MM.1S (cell line): ENCODE measurements at regions not wholly inside any gene's neighbourhood (a gene's known extent, or its start where the extent isn't known, plus 50 kb on each side); places are given as distances from the start of the nearest gene placed in this dataset.
"Not testable (repeated sequence)": the region's sequence is repeated elsewhere in the genome, so short reads cannot be mapped to it uniquely, and the experiment has no call there.

ENCODE experiments used
- DNase-seq: peaks from one replicate; pipeline ENCODE4 v3.0.0-alpha.2; 2015
- H2AFZ ChIP-seq: fragments of 300-600 bp; sonication (generic); 2 replicates; pipeline ENCODE4 v1.6.0; 2016; ENCODE audit warnings: antibody characterized with exemption, low read length
- H3F3A ChIP-seq: fragments of 300-600 bp; sonication (generic); 2 replicates; pipeline ENCODE4 v1.6.1; 2016; ENCODE audit warnings: mild to moderate bottlenecking, antibody characterized with exemption, low read length, moderate library complexity, mixed read lengths; ENCODE audit not compliant: insufficient read depth
- H3K27ac ChIP-seq: fragments of 300-600 bp; sonication (generic); 2 replicates; pipeline ENCODE4 v1.5.1; 2016; ENCODE audit warnings: mild to moderate bottlenecking, low read length
- H3K27me3 ChIP-seq: fragments of 300-600 bp; sonication (generic); replicated peaks from 2 replicates; pipeline ENCODE4 v1.6.0; 2016; ENCODE audit warnings: low read length; ENCODE audit not compliant: insufficient read depth
- H3K36me3 ChIP-seq: fragments of 300-600 bp; sonication (generic); replicated peaks from 2 replicates; pipeline ENCODE4 v1.6.1; 2016; ENCODE audit warnings: mild to moderate bottlenecking, low read length, mixed read lengths; ENCODE audit not compliant: insufficient read depth
- H3K4me1 ChIP-seq: fragments of 300-600 bp; sonication (generic); 2 replicates; pipeline ENCODE4 v1.6.1; 2016; ENCODE audit warnings: low read length, mixed read lengths
- H3K4me2 ChIP-seq: fragments of 300-600 bp; sonication (generic); 2 replicates; pipeline ENCODE4 v1.6.0; 2016; ENCODE audit warnings: low read depth, low read length
- H3K4me3 ChIP-seq: fragments of 300-600 bp; sonication (generic); 2 replicates; pipeline ENCODE4 v1.5.1; 2016; ENCODE audit warnings: low read length, mixed read lengths
- H3K79me2 ChIP-seq: fragments of 300-600 bp; sonication (generic); 2 replicates; pipeline ENCODE4 v1.6.1; 2016; ENCODE audit warnings: mixed run types, low read length, mixed read lengths
- H3K9ac ChIP-seq: fragments of 300-600 bp; sonication (generic); 2 replicates; pipeline ENCODE4 v1.6.1; 2016; ENCODE audit warnings: low read length, mixed read lengths
- H3K9me2 ChIP-seq: fragments of 300-600 bp; sonication (generic); replicated peaks from 2 replicates; pipeline ENCODE4 v1.6.1; 2016; ENCODE audit warnings: mild to moderate bottlenecking, low read length, mixed read lengths; ENCODE audit not compliant: insufficient read depth
- H3K9me3 ChIP-seq: fragments of 300-600 bp; sonication (generic); replicated peaks from 2 replicates; pipeline ENCODE4 v1.6.1; 2016; ENCODE audit warnings: mild to moderate bottlenecking, low read length, mixed read lengths; ENCODE audit not compliant: insufficient read depth
- H4K20me1 ChIP-seq: fragments of 300-600 bp; sonication (generic); 2 replicates; pipeline ENCODE4 v1.6.1; 2016; ENCODE audit warnings: mild to moderate bottlenecking, low read length, moderate library complexity, mixed read lengths; ENCODE audit not compliant: insufficient read depth
- EZH2 ChIP-seq: fragments of 300-600 bp; sonication (generic); optimal IDR thresholded peaks from 2 replicates; pipeline ENCODE3; 2017; ENCODE audit warnings: low read depth, mild to moderate bottlenecking, antibody characterized with exemption, low read length, mixed read lengths
- EZH2phosphoT487 ChIP-seq: fragments of 300-600 bp; sonication (generic); IDR thresholded peaks from 2 replicates; pipeline ENCODE4 v1.6.1; 2018; ENCODE audit warnings: antibody characterized with exemption, low read length
- TF ChIP-seq, protein P1 (sequence below): fragments of 300-600 bp; sonication (generic); IDR thresholded peaks from 2 replicates; pipeline ENCODE4 v1.5.1; 2016; ENCODE audit warnings: antibody characterized with exemption, low read length, mixed read lengths

DNA sequence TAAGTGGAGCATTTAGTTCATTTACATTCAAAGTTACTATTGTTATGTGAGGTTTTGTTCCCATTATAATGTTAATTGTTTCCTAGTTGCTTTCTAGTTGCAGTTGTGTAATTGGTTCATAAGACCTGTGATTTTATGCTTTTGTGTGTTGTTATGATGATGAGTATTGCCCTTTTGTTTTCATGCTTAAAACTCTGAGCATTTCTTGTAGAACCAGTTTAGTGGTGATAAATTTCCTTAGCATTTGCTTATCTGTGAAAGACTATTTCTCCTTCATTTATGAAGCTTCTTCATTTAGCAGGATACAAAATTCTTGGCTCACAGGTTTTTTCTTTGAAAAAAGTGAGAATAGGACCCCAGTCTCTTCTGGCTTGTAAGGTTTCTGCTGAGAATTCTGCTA is 274.8 kb upstream of the SPAG17 start:
- no peaks in the 10 kb centered on the region for H3K27me3 ChIP-seq
- no peaks in the 10 kb centered on the region for H3K79me2 ChIP-seq
- H2AFZ ChIP-seq = no peak overlapping the region
- H3K4me2 ChIP-seq = no peak overlapping the region
- no peak for DNase-seq
- H3K4me3 ChIP-seq = no peak overlapping the region
- H3F3A ChIP-seq = no peaks in the 10 kb centered on the region
- no peaks in the 10 kb centered on the region for H3K9me3 ChIP-seq
- H3K36me3 ChIP-seq = no peaks in the 10 kb centered on the region
- H3K9ac ChIP-seq = no peak overlapping the region
- TF ChIP-seq, protein P1, sequence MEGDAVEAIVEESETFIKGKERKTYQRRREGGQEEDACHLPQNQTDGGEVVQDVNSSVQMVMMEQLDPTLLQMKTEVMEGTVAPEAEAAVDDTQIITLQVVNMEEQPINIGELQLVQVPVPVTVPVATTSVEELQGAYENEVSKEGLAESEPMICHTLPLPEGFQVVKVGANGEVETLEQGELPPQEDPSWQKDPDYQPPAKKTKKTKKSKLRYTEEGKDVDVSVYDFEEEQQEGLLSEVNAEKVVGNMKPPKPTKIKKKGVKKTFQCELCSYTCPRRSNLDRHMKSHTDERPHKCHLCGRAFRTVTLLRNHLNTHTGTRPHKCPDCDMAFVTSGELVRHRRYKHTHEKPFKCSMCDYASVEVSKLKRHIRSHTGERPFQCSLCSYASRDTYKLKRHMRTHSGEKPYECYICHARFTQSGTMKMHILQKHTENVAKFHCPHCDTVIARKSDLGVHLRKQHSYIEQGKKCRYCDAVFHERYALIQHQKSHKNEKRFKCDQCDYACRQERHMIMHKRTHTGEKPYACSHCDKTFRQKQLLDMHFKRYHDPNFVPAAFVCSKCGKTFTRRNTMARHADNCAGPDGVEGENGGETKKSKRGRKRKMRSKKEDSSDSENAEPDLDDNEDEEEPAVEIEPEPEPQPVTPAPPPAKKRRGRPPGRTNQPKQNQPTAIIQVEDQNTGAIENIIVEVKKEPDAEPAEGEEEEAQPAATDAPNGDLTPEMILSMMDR = no peak
- H3K9me2 ChIP-seq = no peaks in the 10 kb centered on the region
- H4K20me1 ChIP-seq = no peaks in the 10 kb centered on the region
- H3K4me1 ChIP-seq = no peaks in the 10 kb centered on the region
- H3K27ac ChIP-seq = no peak overlapping the region

GRCh38 chr1:118453856-118454255 is 268.8 kb upstream of the SPAG17 start:
- H3K9me2 ChIP-seq, H3K4me3 ChIP-seq, H3K79me2 ChIP-seq, H3K36me3 ChIP-seq, H4K20me1 ChIP-seq, H3K9ac ChIP-seq, H3K27ac ChIP-seq, H3K27me3 ChIP-seq, H3K9me3 ChIP-seq, H3F3A ChIP-seq, DNase-seq, H3K4me1 ChIP-seq, H2AFZ ChIP-seq, H3K4me2 ChIP-seq: not testable (repeated sequence)

DNA sequence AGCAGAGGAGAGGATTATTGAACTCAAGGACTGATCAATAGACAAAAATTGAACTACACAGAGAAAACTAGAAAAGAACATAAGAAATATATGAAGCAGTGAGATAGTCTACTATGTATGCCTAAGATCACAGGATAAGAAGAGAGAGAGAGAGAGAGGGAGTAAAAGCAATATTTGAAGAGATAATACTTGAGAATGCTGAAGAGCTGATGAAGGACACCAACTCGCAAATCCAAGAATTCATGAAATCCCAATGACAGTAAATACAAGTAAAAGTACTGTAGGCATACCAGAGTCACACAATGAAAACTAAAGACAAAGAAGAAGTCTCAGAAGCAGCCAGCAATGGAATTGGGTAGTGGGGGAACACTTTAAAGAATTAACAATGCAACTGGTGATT is 260.1 kb upstream of the SPAG17 start:
- H2AFZ ChIP-seq = no peak overlapping the region
- no peaks in the 10 kb centered on the region for H3K36me3 ChIP-seq
- H3K9ac ChIP-seq = no peak overlapping the region
- DNase-seq = no peak
- H3K27me3 ChIP-seq = no peaks in the 10 kb centered on the region
- no peaks in the 10 kb centered on the region for H3K4me1 ChIP-seq
- H3K4me2 ChIP-seq = no peak overlapping the region
- no peaks in the 10 kb centered on the region for H3K9me2 ChIP-seq
- H3K79me2 ChIP-seq = no peaks in the 10 kb centered on the region
- no peak overlapping the region for H3K4me3 ChIP-seq
- no peak overlapping the region for H3K27ac ChIP-seq
- TF ChIP-seq EZH2phosphoT487 = no peak
- no peak for TF ChIP-seq EZH2
- TF ChIP-seq, protein P1 = no peak
- no peaks in the 10 kb centered on the region for H3F3A ChIP-seq
- H3K9me3 ChIP-seq = no peaks in the 10 kb centered on the region
- H4K20me1 ChIP-seq = no peaks in the 10 kb centered on the region

- Histone ChIP-seq H3K4me2 (no peak overlapping the region), H3K4me3 (no peak overlapping the region), H3K9me2 (no peaks in the 10 kb centered on the region), H3K36me3 (no peaks in the 10 kb centered on the region), H3K9ac (no peak overlapping the region), H3K27ac (no peak overlapping the region), H3K79me2 (no peaks in the 10 kb centered on the region), H3K9me3 (no peaks in the 10 kb centered on the region), H4K20me1 (no peaks in the 10 kb centered on the region), H3F3A (no peaks in the 10 kb centered on the region), H3K4me1 (no peaks in the 10 kb centered on the region), H3K27me3 (no peaks in the 10 kb centered on the region), H2AFZ (no peak overlapping the region)
- no peak for DNase-seq
- TF ChIP-seq EZH2 (no peak), EZH2phosphoT487 (no peak)
- TF ChIP-seq, protein P1 = no peak
Measured at GRCh38 chr1:118442214-118442613, 257.2 kb upstream of the SPAG17 start.
